ENCODE measurements at regions not wholly inside any gene's neighbourhood (a gene's known extent, or its start where the extent isn't known, plus 50 kb on each side); places are given as distances from the start of the nearest gene placed in this dataset.

- H3K27me3 ChIP-seq (ENCODE audit: control insufficient read depth in 3 of 3, insufficient read depth in 3 of 3, low read length in 2 of 3): peaks cover 0 to 26% (median 8%) of the 10 kb centered on the region in 3 donors
- H3K36me3 ChIP-seq (ENCODE audit: control insufficient read depth in 4 of 4, insufficient read depth in 4 of 4, low read length in 4 of 4): no peaks in the 10 kb centered on the region
- DNase-seq (peak in 2 of 3 donors; percentile 34 to 76), ATAC-seq (ENCODE audit: insufficient read depth, low FRiP score) (no peak)
- H3K9ac ChIP-seq (ENCODE audit: insufficient read depth in 1 of 2, low read length in 2 of 2): no peak overlapping the region
- H3K27ac ChIP-seq (ENCODE audit: low read depth in 1 of 2, low read length in 1 of 2): peak overlapping the region in 1 of 2 donors; percentile 40
- no peak for TF ChIP-seq CTCF (IDR thresholded peaks at IDR 0.05; ENCODE audit: control extremely low read depth, extremely low read depth)
- peaks cover 0 to 5% (median 0%) of the 10 kb centered on the region in 5 donors for H3K4me1 ChIP-seq (ENCODE audit: control insufficient read depth in 5 of 5, insufficient read depth in 5 of 5, low read length in 5 of 5)
- WGBS, 2 donors: 51 to 73% methylated on average over 2 of the region's 2 CpGs
- no peak overlapping the region for H3K4me3 ChIP-seq
- no peaks in the 10 kb centered on the region for H3K9me3 ChIP-seq (ENCODE audit: control insufficient read depth in 4 of 4, insufficient read depth in 3 of 4, low read length in 3 of 4)
Measured at GRCh38 chrX:96433409-96434077, 251.1 kb upstream of the DIAPH2 start.

GRCh38 chrX:96435378-96436035 is 249.1 kb upstream of the DIAPH2 start:
- no peak overlapping the region for H3K9ac ChIP-seq (ENCODE audit: insufficient read depth in 1 of 2, low read length in 2 of 2)

GRCh38 chrX:96436105-96436504 is 248.5 kb upstream of the DIAPH2 start:
- Histone ChIP-seq H3K36me3 (ENCODE audit: control insufficient read depth in 4 of 4, insufficient read depth in 4 of 4, low read length in 4 of 4) (no peaks in the 10 kb centered on the region), H3K27ac (ENCODE audit: low read depth in 1 of 2, low read length in 1 of 2) (no peak overlapping the region), H3K9ac (ENCODE audit: insufficient read depth in 1 of 2, low read length in 2 of 2) (no peak overlapping the region), H3K9me3 (ENCODE audit: control insufficient read depth in 4 of 4, insufficient read depth in 3 of 4, low read length in 3 of 4) (no peaks in the 10 kb centered on the region), H3K4me1 (ENCODE audit: control insufficient read depth in 5 of 5, insufficient read depth in 5 of 5, low read length in 5 of 5) (peaks cover 0 to 5% (median 0%) of the 10 kb centered on the region in 5 donors), H3K27me3 (ENCODE audit: control insufficient read depth in 3 of 3, insufficient read depth in 3 of 3, low read length in 2 of 3) (peaks cover 0 to 29% (median 8%) of the 10 kb centered on the region in 3 donors), H3K4me3 (no peak overlapping the region)
- no peak for ATAC-seq (ENCODE audit: insufficient read depth, low FRiP score)
- peak in 1 of 3 donors; percentile 8 for DNase-seq
- WGBS, 2 donors: 54 to 74% methylated on average over 3 of the region's 3 CpGs
- no peak for TF ChIP-seq CTCF (IDR thresholded peaks at IDR 0.05; ENCODE audit: control extremely low read depth, extremely low read depth)

More at GRCh38 chrX:96435378-96436035, 249.1 kb upstream of the DIAPH2 start:
- H3K36me3 ChIP-seq (ENCODE audit: control insufficient read depth in 4 of 4, insufficient read depth in 4 of 4, low read length in 4 of 4): no peaks in the 10 kb centered on the region
- DNase-seq (peak in 2 of 3 donors; percentile 21 to 31), ATAC-seq (ENCODE audit: insufficient read depth, low FRiP score) (no peak)
- H3K4me3 ChIP-seq: no peak overlapping the region
- H3K27ac ChIP-seq (ENCODE audit: low read depth in 1 of 2, low read length in 1 of 2): no peak overlapping the region
- H3K4me1 ChIP-seq (ENCODE audit: control insufficient read depth in 5 of 5, insufficient read depth in 5 of 5, low read length in 5 of 5): peaks cover 0 to 5% (median 0%) of the 10 kb centered on the region in 5 donors
- no peak for TF ChIP-seq CTCF (IDR thresholded peaks at IDR 0.05; ENCODE audit: control extremely low read depth, extremely low read depth)
- no peaks in the 10 kb centered on the region for H3K9me3 ChIP-seq (ENCODE audit: control insufficient read depth in 4 of 4, insufficient read depth in 3 of 4, low read length in 3 of 4)
- WGBS, 2 donors: 74 to 79% methylated on average over 2 of the region's 2 CpGs
- H3K27me3 ChIP-seq (ENCODE audit: control insufficient read depth in 3 of 3, insufficient read depth in 3 of 3, low read length in 2 of 3): peaks cover 0 to 26% (median 8%) of the 10 kb centered on the region in 3 donors

Measured in lung (tissue), 11 donors.